HepG2 (cell line): ENCODE measurements at regions not wholly inside any gene's neighbourhood (a gene's known extent, or its start where the extent isn't known, plus 50 kb on each side); places are given as distances from the start of the nearest gene placed in this dataset.

ENCODE experiments used
- ATAC-seq: fragments of 200-7000 bp; cut with Tn5 transposase; 3 replicates; pipeline ENCODE4 v1.9.1; 2020; ENCODE audit warnings: mild to moderate bottlenecking, moderate library complexity
- BruUV-seq: library from RNA; stranded (reverse); fragments of 400-500 nt; replicated peaks from 2 replicates; lab custom pipeline; 2021; lab: Mats Ljungman, UMichigan
- CTCF ChIA-PET: fragments of 300-600 bp; formaldehyde crosslinking; extraction: SDS; loops from one replicate; lab custom pipeline; 2021; ENCODE audit warnings: low total read pairs, inconsistent platforms, low intra/inter-chr PET ratio; lab: Yijun Ruan, JAX
- POLR2A ChIA-PET: fragments of 350-600 bp; sonication (Branson Sonifier 250); formaldehyde crosslinking; loops from one replicate; lab custom pipeline; 2020; ENCODE audit warnings: antibody characterized with exemption, inconsistent platforms; lab: Yijun Ruan, JAX
- DNase-seq: peaks from one replicate; pipeline ENCODE4 v3.0.0-alpha.2; 2015; ENCODE audit warnings: low spot score
- FAIRE-seq: peaks from 3 replicates; lab custom pipeline; 2011; peaks lifted over from hg19 to GRCh38; lab: Jason Lieb, UNC
- H2AFZ ChIP-seq: one replicate; pipeline ENCODE4 v1.6.1; 2011; ENCODE audit warnings: low read length, inconsistent platforms
- H3K27ac ChIP-seq: fragments of 300-600 bp; 3 replicates; pipeline ENCODE4 v1.8.0; 2011; ENCODE audit warnings: mixed run types, mild to moderate bottlenecking, mixed read lengths, low read length, inconsistent platforms; ENCODE audit not compliant: insufficient read depth; ENCODE audit errors: extremely low read length
- H3K27me3 ChIP-seq, 2 experiments: fragments of 200-600 bp in 1 of 2; 2 replicates in 1 of 2; 3 replicates in 1 of 2; pipeline versions ENCODE4 v1.6.0 to v1.8.0; 2011; ENCODE audit warnings: low read length in 2 of 2, mild to moderate bottlenecking in 2 of 2, moderate library complexity in 2 of 2, inconsistent platforms in 1 of 2; ENCODE audit not compliant: insufficient read depth in 2 of 2, control insufficient read depth in 1 of 2
- H3K36me3 ChIP-seq, 2 experiments: fragments of 200-600 bp in 1 of 2; replicated peaks in 1 of 2; 2 replicates in 1 of 2; 3 replicates in 1 of 2; pipeline versions ENCODE4 v1.5.1 to v1.8.0; 2011; ENCODE audit warnings: low read length in 2 of 2, inconsistent platforms in 1 of 2; ENCODE audit not compliant: insufficient read depth in 2 of 2, control insufficient read depth in 1 of 2
- H3K4me1 ChIP-seq: 2 replicates; pipeline ENCODE4 v1.5.1; 2012; ENCODE audit warnings: low read length, inconsistent platforms; ENCODE audit not compliant: insufficient read depth
- H3K4me2 ChIP-seq: 2 replicates; pipeline ENCODE4 v1.6.0; 2011; ENCODE audit warnings: low read depth, low read length, inconsistent platforms
- H3K4me3 ChIP-seq, 3 experiments: fragments of 200-600 bp in 1 of 3; sonication (generic), shearing (Covaris generic) in 1 of 3; replicated peaks in 1 of 3; 2 replicates each; pipeline ENCODE4 v1.5.1; 2011 to 2016; ENCODE audit warnings: low read length in 3 of 3, inconsistent platforms in 2 of 3, low read depth in 2 of 3, mild to moderate bottlenecking in 2 of 3, control low read depth in 1 of 3, mixed read lengths in 1 of 3; ENCODE audit not compliant: insufficient read depth in 1 of 3
- H3K79me2 ChIP-seq: one replicate; pipeline ENCODE4 v1.6.1; 2011; ENCODE audit warnings: low read length, inconsistent platforms; ENCODE audit not compliant: insufficient read depth
- H3K9ac ChIP-seq: 2 replicates; pipeline ENCODE4 v1.6.0; 2011; ENCODE audit warnings: mild to moderate bottlenecking, low read depth, low read length, inconsistent platforms; ENCODE audit not compliant: insufficient read depth
- H3K9me3 ChIP-seq: 2 replicates; pipeline ENCODE4 v1.5.1; 2012; ENCODE audit warnings: mild to moderate bottlenecking, low read length
- H4K20me1 ChIP-seq: 2 replicates; pipeline ENCODE4 v1.6.0; 2011; ENCODE audit warnings: inconsistent platforms, mild to moderate bottlenecking, low read length, moderate library complexity; ENCODE audit not compliant: insufficient read depth
- FUBP1 ChIP-seq: sonication (generic); formaldehyde crosslinking; IDR thresholded peaks from 2 replicates; pipeline ENCODE4 v1.5.1; 2020; ENCODE audit warnings: missing genetic modification reagents, mild to moderate bottlenecking, borderline replicate concordance
- MXI1 ChIP-seq: IDR thresholded peaks from 3 replicates; pipeline ENCODE4 v1.6.1; 2012; ENCODE audit warnings: low read depth, low read length, inconsistent platforms, borderline replicate concordance
- NFYB ChIP-seq: sonication (generic); formaldehyde crosslinking; IDR thresholded peaks from 2 replicates; pipeline ENCODE4 v1.4.0; 2020; ENCODE audit warnings: missing genetic modification reagents
- ZKSCAN8 ChIP-seq: IDR thresholded peaks from 2 replicates; pipeline ENCODE4 v1.6.1; 2016; ENCODE audit warnings: borderline replicate concordance, missing genetic modification reagents, missing compliant biosample characterization
- ZNF34 ChIP-seq: sonication (generic); formaldehyde crosslinking; IDR thresholded peaks from 2 replicates; pipeline ENCODE4 v1.4.0; 2020; ENCODE audit warnings: mild to moderate bottlenecking, missing genetic modification reagents, borderline replicate concordance
- ZSCAN25 ChIP-seq: sonication (generic); formaldehyde crosslinking; IDR thresholded peaks from 2 replicates; pipeline ENCODE4 v1.8.0; 2022; ENCODE audit warnings: mild to moderate bottlenecking, missing genetic modification reagents
- WGBS: methylation state at CpG from one replicate; pipeline ENCODE4 v1.1.6; 2017; ENCODE audit warnings: low lambda C conversion rate; 5-methylcytosine and 5-hydroxymethylcytosine counted together
- in situ Hi-C: cut with HindIII; loops from 2 replicates; pipeline ENCODE4 v1.10.0; 2017; ENCODE audit warnings: low pct_unique_long_range_greater_than_20kb; ENCODE audit not compliant: extremely low pct_ligation_motif_present
- intact Hi-C: fragments of 100-400 bp; cut with micrococcal nuclease; formaldehyde crosslinking; loops from one replicate; pipeline ENCODE4 v1.10.0; 2022; ENCODE audit not compliant: unreplicated experiment

GRCh38 chr1:68805097-68805641, 308.3 kb upstream of the DEPDC1 start (continued):
- TF ChIP-seq FUBP1, result no peak
- no peak for TF ChIP-seq MXI1

- H3K4me3 ChIP-seq, result no peak overlapping the region
- ChIA-PET POLR2A (no interaction called here), CTCF (no interaction called here)
- no peaks in the 10 kb centered on the region for H4K20me1 ChIP-seq
- no peaks in the 10 kb centered on the region for H3K79me2 ChIP-seq
- no peaks in the 10 kb centered on the region; a peak in 1 of 5 replicates for H3K27me3 ChIP-seq
- BruUV-seq, result no TSS peak
- FAIRE-seq, result no peak
- in situ Hi-C loops, result no loop called here
- no peak for ATAC-seq
- WGBS, result 14% methylated on average over 1 of the region's 1 CpG
- no peak overlapping the region for H3K27ac ChIP-seq
- intact Hi-C loops, result no loop called here
- no peak overlapping the region for H3K9ac ChIP-seq
- TF ChIP-seq ZKSCAN8, result no peak
- no peak for TF ChIP-seq ZNF34
- no peak for TF ChIP-seq NFYB (CRISPR knock-in tag)
- no peak for TF ChIP-seq ZSCAN25 (CRISPR knock-in tag)
- no peaks in the 10 kb centered on the region for H3K36me3 ChIP-seq
- H3K9me3 ChIP-seq, result peaks cover 94% of the 10 kb centered on the region
- no peaks in the 10 kb centered on the region for H3K4me1 ChIP-seq
- DNase-seq, result no peak
- no peak overlapping the region for H3K4me2 ChIP-seq
- no peak overlapping the region for H2AFZ ChIP-seq
Measured at GRCh38 chr1:68808351-68808750, 311.5 kb upstream of the DEPDC1 start.
